GM12872 (cell line): ENCODE measurements at regions not wholly inside any gene's neighbourhood (a gene's known extent, or its start where the extent isn't known, plus 50 kb on each side); places are given as distances from the start of the nearest gene placed in this dataset.

ENCODE experiments used
- CTCF ChIP-seq: IDR thresholded peaks from 3 replicates; pipeline ENCODE4 v1.5.1; 2011; ENCODE audit warnings: low read depth, mild to moderate bottlenecking, low read length, moderate library complexity; ENCODE audit not compliant: insufficient read depth

GRCh38 chr13:60788156-60788829 lies 391.3 kb downstream of the TDRD3 start:
- no peak for TF ChIP-seq CTCF

GRCh38 chr13:60787083-60787482 lies 390.1 kb downstream of the TDRD3 start:
- no peak for TF ChIP-seq CTCF

- no peak for TF ChIP-seq CTCF
Measured at GRCh38 chr13:60772726-60773125, 375.7 kb downstream of the TDRD3 start.

GRCh38 chr13:60765700-60766411 lies 368.8 kb downstream of the TDRD3 start:
- no peak for TF ChIP-seq CTCF

GRCh38 chr13:60759499-60759898 lies 362.5 kb downstream of the TDRD3 start:
- no peak for TF ChIP-seq CTCF

GRCh38 chr13:60758637-60759036 lies 361.6 kb downstream of the TDRD3 start:
- no peak for TF ChIP-seq CTCF

- TF ChIP-seq CTCF = no peak
Measured at GRCh38 chr13:60757501-60758215, 360.6 kb downstream of the TDRD3 start.
